Osteocyte (in vitro differentiated cells): ENCODE measurements at regions not wholly inside any gene's neighbourhood (a gene's known extent, or its start where the extent isn't known, plus 50 kb on each side); places are given as distances from the start of the nearest gene placed in this dataset.

ENCODE experiments used
- DNase-seq: peaks from one replicate; pipeline ENCODE4 v3.0.0; 2021; ENCODE audit warnings: mixed read lengths; ENCODE audit not compliant: unreplicated experiment; ENCODE audit errors: extremely low spot score
- H3K27ac Mint-ChIP-seq: one replicate; pipeline ENCODE4 v1.8.0; 2021; ENCODE audit warnings: mild to moderate bottlenecking, mixed read lengths; ENCODE audit not compliant: unreplicated experiment
- H3K27me3 Mint-ChIP-seq: one replicate; pipeline ENCODE4 v1.8.0; 2021; ENCODE audit warnings: mixed read lengths; ENCODE audit not compliant: unreplicated experiment
- H3K36me3 Mint-ChIP-seq: one replicate; pipeline ENCODE4 v1.8.0; 2021; ENCODE audit warnings: mixed read lengths; ENCODE audit not compliant: unreplicated experiment
- H3K4me1 Mint-ChIP-seq: one replicate; pipeline ENCODE4 v1.8.0; 2021; ENCODE audit warnings: mixed read lengths; ENCODE audit not compliant: unreplicated experiment
- H3K4me3 Mint-ChIP-seq: one replicate; pipeline ENCODE4 v1.8.0; 2021; ENCODE audit warnings: mild to moderate bottlenecking, moderate library complexity, mixed read lengths; ENCODE audit not compliant: unreplicated experiment
- H3K9me3 Mint-ChIP-seq: one replicate; pipeline ENCODE4 v1.8.0; 2021; ENCODE audit warnings: mixed read lengths; ENCODE audit not compliant: unreplicated experiment
- CTCF ChIP-seq: fragments of 200-600 bp; sonication (generic); IDR thresholded peaks from 2 replicates; pipeline ENCODE4 v1.5.0; 2021; ENCODE audit warnings: antibody characterized with exemption, mild to moderate bottlenecking, moderate library complexity

- TF ChIP-seq CTCF = no peak
- H3K27me3 Mint-ChIP-seq = peaks cover 8% of the 10 kb centered on the region
- H3K9me3 Mint-ChIP-seq = no peaks in the 10 kb centered on the region
- no peak overlapping the region for H3K27ac Mint-ChIP-seq
- no peaks in the 10 kb centered on the region for H3K36me3 Mint-ChIP-seq
- no peak for DNase-seq
- no peaks in the 10 kb centered on the region for H3K4me1 Mint-ChIP-seq
- no peak overlapping the region for H3K4me3 Mint-ChIP-seq
Observed at GRCh38 chr11:87405843-87406242, 368.1 kb downstream of the TMEM135 start.

- H3K36me3 Mint-ChIP-seq = no peaks in the 10 kb centered on the region
- peaks cover 7% of the 10 kb centered on the region for H3K27me3 Mint-ChIP-seq
- TF ChIP-seq CTCF = no peak
- no peaks in the 10 kb centered on the region for H3K4me1 Mint-ChIP-seq
- H3K27ac Mint-ChIP-seq = no peak overlapping the region
- no peak overlapping the region for H3K4me3 Mint-ChIP-seq
- no peak for DNase-seq
- no peaks in the 10 kb centered on the region for H3K9me3 Mint-ChIP-seq
Observed at GRCh38 chr11:87405356-87405755, 367.6 kb downstream of the TMEM135 start.

- Mint-ChIP-seq H3K4me1 (no peaks in the 10 kb centered on the region), H3K27me3 (peaks cover 4% of the 10 kb centered on the region)
- no peak for TF ChIP-seq CTCF
Observed at GRCh38 chr11:87401653-87402052, 363.9 kb downstream of the TMEM135 start.

GRCh38 chr11:87399341-87399740, 361.6 kb downstream of the TMEM135 start:
- no peak for TF ChIP-seq CTCF
- Mint-ChIP-seq H3K9me3 (peaks cover 6% of the 10 kb centered on the region), H3K4me1 (no peaks in the 10 kb centered on the region)

More at GRCh38 chr11:87401653-87402052, 363.9 kb downstream of the TMEM135 start:
- no peaks in the 10 kb centered on the region for H3K9me3 Mint-ChIP-seq
- H3K27ac Mint-ChIP-seq = no peak overlapping the region
- no peaks in the 10 kb centered on the region for H3K36me3 Mint-ChIP-seq
- no peak for DNase-seq
- H3K4me3 Mint-ChIP-seq = no peak overlapping the region

GRCh38 chr11:87398931-87399330, 361.2 kb downstream of the TMEM135 start:
- Mint-ChIP-seq H3K36me3 (no peaks in the 10 kb centered on the region), H3K9me3 (peaks cover 6% of the 10 kb centered on the region), H3K4me1 (no peaks in the 10 kb centered on the region), H3K27me3 (peaks cover 4% of the 10 kb centered on the region), H3K4me3 (no peak overlapping the region), H3K27ac (no peak overlapping the region)
- no peak for DNase-seq
- TF ChIP-seq CTCF = no peak

More at GRCh38 chr11:87399341-87399740, 361.6 kb downstream of the TMEM135 start:
- H3K36me3 Mint-ChIP-seq = no peaks in the 10 kb centered on the region
- no peak overlapping the region for H3K4me3 Mint-ChIP-seq
- DNase-seq = no peak
- H3K27ac Mint-ChIP-seq = no peak overlapping the region
- peaks cover 2% of the 10 kb centered on the region for H3K27me3 Mint-ChIP-seq
